ENCODE measurements at regions not wholly inside any gene's neighbourhood (a gene's known extent, or its start where the extent isn't known, plus 50 kb on each side); places are given as distances from the start of the nearest gene placed in this dataset.

GRCh38 chr2:128472789-128473174, 154.1 kb upstream of the HS6ST1 start:
- Histone ChIP-seq H2AFZ (ENCODE audit: low read depth) (no peak overlapping the region), H3F3A (replicated peaks; ENCODE audit: insufficient read depth) (no peaks in the 10 kb centered on the region), H4K20me1 (ENCODE audit: insufficient read depth) (no peaks in the 10 kb centered on the region), H3K9ac (no peak overlapping the region), H3K9me3 (no peaks in the 10 kb centered on the region), H3K4me1 (ENCODE audit: control insufficient read depth in 1 of 2, insufficient read depth in 2 of 2, low read depth in 1 of 2, low read length in 1 of 2) (peaks cover 0 to 7% of the 10 kb centered on the region in 2 experiments; a peak in 1 of 4 replicates), H3K9me2 (no peaks in the 10 kb centered on the region), H3K36me3 (replicated peaks in 1 of 2; ENCODE audit: control insufficient read depth in 1 of 2, insufficient read depth in 2 of 2, low read length in 1 of 2) (no peaks in the 10 kb centered on the region), H3K4me2 (no peak overlapping the region), H3K4me3 (ENCODE audit: low read depth in 2 of 2, low read length in 1 of 2) (no peak overlapping the region), H3K27ac (ENCODE audit: low read depth in 2 of 2, low read length in 1 of 2) (no peak overlapping the region), H3K27me3 (ENCODE audit: insufficient read depth) (no peaks in the 10 kb centered on the region), H3K79me2 (ENCODE audit: insufficient read depth) (no peaks in the 10 kb centered on the region)
- TF ChIP-seq RXRA (IDR thresholded peaks at IDR 0.05; ENCODE audit: borderline replicate concordance, low read depth) (no peak), SIN3A (IDR thresholded peaks at IDR 0.05; ENCODE audit: borderline replicate concordance, low read depth, low read length) (no peak), RAD21 (IDR thresholded peaks at IDR 0.05; ENCODE audit: low read length) (no peak), IRF3 (IDR thresholded peaks at IDR 0.05; ENCODE audit: low read depth, low read length) (no peak), RCOR1 (IDR thresholded peaks at IDR 0.05; ENCODE audit: low read length) (no peak), EZH2phosphoT487 (IDR thresholded peaks at IDR 0.05; ENCODE audit: borderline replicate concordance, low read depth) (no peak), FOXM1 (IDR thresholded peaks at IDR 0.05; ENCODE audit: low read depth) (no peak), NRF1 (IDR thresholded peaks at IDR 0.05; ENCODE audit: low read depth, low read length) (no peak), MAX (IDR thresholded peaks at IDR 0.05; ENCODE audit: low read depth) (no peak), ELF1 (IDR thresholded peaks at IDR 0.05) (no peak), RFX5 (IDR thresholded peaks at IDR 0.05; ENCODE audit: low read length) (no peak), JUND (IDR thresholded peaks at IDR 0.05) (no peak), FOSL2 (IDR thresholded peaks at IDR 0.05; ENCODE audit: borderline replicate concordance, low read depth) (no peak), CHD2 (IDR thresholded peaks at IDR 0.05; ENCODE audit: low read length, partially characterized antibody) (no peak), TEAD4 (IDR thresholded peaks at IDR 0.05; ENCODE audit: borderline replicate concordance, insufficient read depth) (no peak), REST (IDR thresholded peaks at IDR 0.05; ENCODE audit: low read depth, low read length) (no peak), SMC3 (IDR thresholded peaks at IDR 0.05; ENCODE audit: low read depth, low read length) (no peak), TCF12 (IDR thresholded peaks at IDR 0.05) (no peak), YY1 (IDR thresholded peaks at IDR 0.05; ENCODE audit: low read depth) (no peak)
- ChIA-PET CTCF (no interaction called here), POLR2A (no interaction called here)
- 61% methylated on average over 5 of the region's 5 CpGs for WGBS (ENCODE audit: low lambda C conversion rate)
- DNase-seq: no peak

Measured in SK-N-SH (cell line).